ENCODE measurements at regions not wholly inside any gene's neighbourhood (a gene's known extent, or its start where the extent isn't known, plus 50 kb on each side); places are given as distances from the start of the nearest gene placed in this dataset.

DNA sequence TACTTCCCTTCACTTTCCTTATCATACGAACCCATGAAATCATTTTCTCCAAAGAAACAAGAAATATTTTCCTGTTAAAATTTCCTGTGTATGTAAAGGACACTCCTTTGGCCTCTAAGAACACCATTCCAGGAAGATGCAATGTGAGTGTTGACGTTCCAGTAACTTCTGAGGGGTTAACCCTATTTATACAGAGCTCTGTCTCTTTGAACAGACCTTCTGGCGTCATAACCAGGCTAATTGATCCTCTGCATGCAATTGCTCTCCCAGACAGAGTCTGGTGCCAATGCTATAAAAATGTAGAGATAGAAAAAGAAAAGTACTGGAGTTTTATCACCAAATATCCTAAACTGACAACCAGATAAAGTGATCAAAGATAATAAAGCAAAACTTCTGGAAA is 218.5 kb downstream of the TLE1 start:
- no peaks in the 10 kb centered on the region for H3K27me3 Mint-ChIP-seq (ENCODE audit: insufficient read depth, low read depth)
- Histone ChIP-seq H3K27ac (no peak overlapping the region), H3K4me3 (no peak overlapping the region), H3K9me3 (ENCODE audit: low read depth) (no peaks in the 10 kb centered on the region), H3K36me3 (no peaks in the 10 kb centered on the region), H3K79me2 (ENCODE audit: low read depth) (no peaks in the 10 kb centered on the region), H3F3A (ENCODE audit: low read depth) (no peaks in the 10 kb centered on the region), H3K9ac (no peak overlapping the region), H3K4me1 (no peaks in the 10 kb centered on the region), H4K20me1 (ENCODE audit: low read depth) (no peaks in the 10 kb centered on the region), H3K4me2 (no peak overlapping the region), H2AFZ (replicated peaks) (no peak overlapping the region), H3K27me3 (no peaks in the 10 kb centered on the region)
- no peak overlapping the region for H3K27ac Mint-ChIP-seq
- peaks cover 2% of the 10 kb centered on the region for H3K4me1 Mint-ChIP-seq
- no peak for DNase-seq (ENCODE audit: low spot score)
- no peaks in the 10 kb centered on the region for H3K36me3 Mint-ChIP-seq
- no peak overlapping the region for H3K4me3 Mint-ChIP-seq
- TF ChIP-seq EZH2 (IDR thresholded peaks at IDR 0.05) (no peak), EZH2phosphoT487 (IDR thresholded peaks at IDR 0.05) (no peak)
- TF ChIP-seq, protein P1, sequence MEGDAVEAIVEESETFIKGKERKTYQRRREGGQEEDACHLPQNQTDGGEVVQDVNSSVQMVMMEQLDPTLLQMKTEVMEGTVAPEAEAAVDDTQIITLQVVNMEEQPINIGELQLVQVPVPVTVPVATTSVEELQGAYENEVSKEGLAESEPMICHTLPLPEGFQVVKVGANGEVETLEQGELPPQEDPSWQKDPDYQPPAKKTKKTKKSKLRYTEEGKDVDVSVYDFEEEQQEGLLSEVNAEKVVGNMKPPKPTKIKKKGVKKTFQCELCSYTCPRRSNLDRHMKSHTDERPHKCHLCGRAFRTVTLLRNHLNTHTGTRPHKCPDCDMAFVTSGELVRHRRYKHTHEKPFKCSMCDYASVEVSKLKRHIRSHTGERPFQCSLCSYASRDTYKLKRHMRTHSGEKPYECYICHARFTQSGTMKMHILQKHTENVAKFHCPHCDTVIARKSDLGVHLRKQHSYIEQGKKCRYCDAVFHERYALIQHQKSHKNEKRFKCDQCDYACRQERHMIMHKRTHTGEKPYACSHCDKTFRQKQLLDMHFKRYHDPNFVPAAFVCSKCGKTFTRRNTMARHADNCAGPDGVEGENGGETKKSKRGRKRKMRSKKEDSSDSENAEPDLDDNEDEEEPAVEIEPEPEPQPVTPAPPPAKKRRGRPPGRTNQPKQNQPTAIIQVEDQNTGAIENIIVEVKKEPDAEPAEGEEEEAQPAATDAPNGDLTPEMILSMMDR (IDR thresholded peaks at IDR 0.05), result no peak
- no peaks in the 10 kb centered on the region for H3K9me3 Mint-ChIP-seq

DNA sequence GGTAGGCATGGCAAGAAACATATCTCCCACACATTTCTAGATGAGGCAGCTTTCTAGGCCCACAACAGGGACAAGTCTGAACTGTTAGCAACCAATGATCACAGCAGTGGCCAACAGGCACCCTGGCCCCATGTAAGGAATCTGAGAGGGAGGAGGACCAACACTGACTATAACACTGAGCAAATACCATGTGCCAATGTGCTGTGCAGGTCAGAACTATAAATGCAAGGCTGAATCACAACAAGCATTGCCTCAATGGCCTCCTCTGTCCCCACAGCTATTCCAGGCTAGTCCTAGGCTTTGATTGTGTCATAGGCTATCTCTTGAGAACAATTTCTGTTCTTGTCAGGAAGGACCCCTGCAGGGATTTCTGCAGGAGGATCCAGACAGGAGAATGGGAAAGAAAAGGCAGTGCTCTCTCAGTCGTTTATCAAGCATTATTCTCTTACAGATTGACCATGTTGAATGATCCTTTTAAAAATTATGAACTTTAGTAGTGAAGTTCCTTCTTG is 221.2 kb downstream of the TLE1 start:
- Histone ChIP-seq H3K9me3 (ENCODE audit: low read depth) (no peaks in the 10 kb centered on the region), H3K79me2 (ENCODE audit: low read depth) (no peaks in the 10 kb centered on the region), H3K9ac (no peak overlapping the region), H3F3A (ENCODE audit: low read depth) (no peaks in the 10 kb centered on the region), H3K4me1 (no peaks in the 10 kb centered on the region), H2AFZ (replicated peaks) (no peak overlapping the region), H3K27me3 (no peaks in the 10 kb centered on the region), H3K27ac (no peak overlapping the region), H3K4me3 (no peak overlapping the region), H3K36me3 (no peaks in the 10 kb centered on the region), H3K4me2 (no peak overlapping the region), H4K20me1 (ENCODE audit: low read depth) (no peaks in the 10 kb centered on the region)
- Mint-ChIP-seq H3K27ac (no peak overlapping the region), H3K27me3 (ENCODE audit: insufficient read depth, low read depth) (no peaks in the 10 kb centered on the region), H3K4me3 (no peak overlapping the region), H3K9me3 (no peaks in the 10 kb centered on the region), H3K36me3 (no peaks in the 10 kb centered on the region), H3K4me1 (peaks cover 2% of the 10 kb centered on the region)
- TF ChIP-seq EZH2 (IDR thresholded peaks at IDR 0.05), result no peak
- no peak for TF ChIP-seq EZH2phosphoT487 (IDR thresholded peaks at IDR 0.05)
- TF ChIP-seq, protein P1 (IDR thresholded peaks at IDR 0.05), result no peak
- no peak for DNase-seq (ENCODE audit: low spot score)

DNA sequence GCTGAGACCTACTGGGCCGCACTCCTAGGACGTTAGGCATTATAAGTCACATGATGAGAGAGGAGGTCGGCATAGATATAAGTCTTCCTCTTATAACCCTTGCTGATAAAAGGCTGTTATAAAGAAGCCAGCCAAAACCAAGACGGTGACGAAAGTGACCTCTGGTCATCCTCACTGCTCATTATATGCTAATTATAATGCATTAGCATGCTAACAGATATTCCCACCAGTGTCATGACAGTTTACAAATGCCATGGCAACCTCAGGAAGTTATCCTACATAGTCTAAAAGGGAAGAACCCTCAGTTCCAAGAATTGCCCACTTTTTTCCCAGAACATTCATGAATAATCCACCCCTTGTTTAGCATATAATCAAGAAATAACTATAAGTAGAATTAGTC is 222.4 kb downstream of the TLE1 start:
- no peaks in the 10 kb centered on the region for H3K27me3 ChIP-seq
- H3K9me3 Mint-ChIP-seq, result no peaks in the 10 kb centered on the region
- no peak overlapping the region for H3K27ac ChIP-seq
- H3K4me2 ChIP-seq, result no peak overlapping the region
- H3K4me3 ChIP-seq, result no peak overlapping the region
- H3F3A ChIP-seq (ENCODE audit: low read depth), result no peaks in the 10 kb centered on the region
- H3K36me3 Mint-ChIP-seq, result no peaks in the 10 kb centered on the region
- no peak for DNase-seq (ENCODE audit: low spot score)
- H3K27ac Mint-ChIP-seq, result no peak overlapping the region
- no peaks in the 10 kb centered on the region for H3K36me3 ChIP-seq
- TF ChIP-seq EZH2 (IDR thresholded peaks at IDR 0.05) (no peak), EZH2phosphoT487 (IDR thresholded peaks at IDR 0.05) (no peak)
- TF ChIP-seq, protein P1 (IDR thresholded peaks at IDR 0.05), result no peak
- no peak overlapping the region for H3K9ac ChIP-seq
- H3K9me3 ChIP-seq (ENCODE audit: low read depth), result no peaks in the 10 kb centered on the region
- H2AFZ ChIP-seq (replicated peaks), result no peak overlapping the region
- H3K4me1 Mint-ChIP-seq, result no peaks in the 10 kb centered on the region
- no peak overlapping the region for H3K4me3 Mint-ChIP-seq
- H3K4me1 ChIP-seq, result no peaks in the 10 kb centered on the region
- H4K20me1 ChIP-seq (ENCODE audit: low read depth), result no peaks in the 10 kb centered on the region
- H3K27me3 Mint-ChIP-seq (ENCODE audit: insufficient read depth, low read depth), result no peaks in the 10 kb centered on the region
- H3K79me2 ChIP-seq (ENCODE audit: low read depth), result no peaks in the 10 kb centered on the region

Measured in neural progenitor cell (in vitro differentiated cells).